ENCODE measurements at regions not wholly inside any gene's neighbourhood (a gene's known extent, or its start where the extent isn't known, plus 50 kb on each side); places are given as distances from the start of the nearest gene placed in this dataset.

GRCh38 chrX:130524476-130525194 is 122.8 kb downstream of the RBMX2 start:
- TF ChIP-seq CTCF (conservative IDR thresholded peaks at IDR 0.05) (no peak), ZFX (IDR thresholded peaks at IDR 0.05) (no peak)
